ENCODE measurements at regions not wholly inside any gene's neighbourhood (a gene's known extent, or its start where the extent isn't known, plus 50 kb on each side); places are given as distances from the start of the nearest gene placed in this dataset.

- no peak overlapping the region for H3K4me3 ChIP-seq (ENCODE audit: control insufficient read depth, low read depth, low read length)
- no peak for TF ChIP-seq CTCF (conservative IDR thresholded peaks at IDR 0.05; ENCODE audit: control insufficient read depth, insufficient read depth, low read depth, low read length)
- DNase-seq (ENCODE audit: low read depth) = no peak
Measured at GRCh38 chr11:109747839-109748238, 325.8 kb downstream of the C11orf87 start.

DNA sequence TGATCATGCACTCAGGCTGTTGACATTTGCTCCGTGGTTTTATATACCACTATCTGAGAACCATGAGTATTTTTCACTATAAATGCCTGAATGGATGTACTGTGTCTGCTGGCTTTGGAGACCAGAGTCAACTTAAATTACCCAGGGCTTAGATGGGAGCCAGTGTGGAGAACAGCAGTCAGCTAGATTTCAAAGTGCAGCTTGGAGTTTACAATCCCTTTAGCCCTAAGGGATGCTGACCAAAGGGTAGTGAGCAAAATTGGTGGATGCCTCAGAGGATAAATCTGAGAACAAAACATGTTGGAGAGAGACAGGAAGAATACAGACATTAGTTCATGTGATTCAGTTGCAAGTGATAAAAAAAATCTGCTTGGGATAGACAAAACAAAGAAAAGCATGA, 327.5 kb downstream of the C11orf87 start:
- DNase-seq (ENCODE audit: low read depth) = no peak
- no peak overlapping the region for H3K4me3 ChIP-seq (ENCODE audit: control insufficient read depth, low read depth, low read length)
- no peak for TF ChIP-seq CTCF (conservative IDR thresholded peaks at IDR 0.05; ENCODE audit: control insufficient read depth, insufficient read depth, low read depth, low read length)

DNA sequence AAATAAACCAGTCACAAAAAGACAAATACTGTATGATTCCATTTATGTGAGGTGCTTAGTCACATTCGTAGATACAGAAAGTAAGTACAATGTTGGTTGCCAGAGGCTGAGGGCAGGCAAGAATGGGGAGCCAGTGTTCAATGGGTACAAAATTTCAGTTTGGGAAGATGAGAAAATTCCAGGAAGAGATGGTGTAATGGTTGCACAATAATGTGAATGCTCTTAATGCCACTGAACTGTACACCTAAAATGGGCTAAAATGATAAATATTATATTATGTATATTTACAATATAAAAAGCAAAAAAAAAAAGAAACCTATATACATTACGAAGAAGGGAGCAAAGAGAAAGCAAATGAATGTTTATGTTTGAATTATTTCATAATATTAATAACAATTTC, 329.0 kb downstream of the C11orf87 start:
- no peak for DNase-seq (ENCODE audit: low read depth)
- no peak overlapping the region for H3K4me3 ChIP-seq (ENCODE audit: control insufficient read depth, low read depth, low read length)
- TF ChIP-seq CTCF (conservative IDR thresholded peaks at IDR 0.05; ENCODE audit: control insufficient read depth, insufficient read depth, low read depth, low read length) = no peak

- DNase-seq (ENCODE audit: low read depth) = no peak
- no peak for TF ChIP-seq CTCF (conservative IDR thresholded peaks at IDR 0.05; ENCODE audit: control insufficient read depth, insufficient read depth, low read depth, low read length)
- H3K4me3 ChIP-seq (ENCODE audit: control insufficient read depth, low read depth, low read length) = no peak overlapping the region
Measured at GRCh38 chr11:109752212-109752825, 330.3 kb downstream of the C11orf87 start.

- no peak for TF ChIP-seq CTCF (conservative IDR thresholded peaks at IDR 0.05; ENCODE audit: control insufficient read depth, insufficient read depth, low read depth, low read length)
- DNase-seq (ENCODE audit: low read depth) = no peak
- H3K4me3 ChIP-seq (ENCODE audit: control insufficient read depth, low read depth, low read length) = no peak overlapping the region
Measured at GRCh38 chr11:109756521-109756920, 334.5 kb downstream of the C11orf87 start.

- no peak for TF ChIP-seq CTCF (conservative IDR thresholded peaks at IDR 0.05; ENCODE audit: control insufficient read depth, insufficient read depth, low read depth, low read length)
- no peak overlapping the region for H3K4me3 ChIP-seq (ENCODE audit: control insufficient read depth, low read depth, low read length)
- DNase-seq (ENCODE audit: low read depth) = no peak
Measured at GRCh38 chr11:109756951-109757350, 335.0 kb downstream of the C11orf87 start.

GRCh38 chr11:109762546-109762945, 330.6 kb upstream of the ZC3H12C start:
- no peak for TF ChIP-seq CTCF (conservative IDR thresholded peaks at IDR 0.05; ENCODE audit: control insufficient read depth, insufficient read depth, low read depth, low read length)
- no peak overlapping the region for H3K4me3 ChIP-seq (ENCODE audit: control insufficient read depth, low read depth, low read length)
- DNase-seq (ENCODE audit: low read depth) = no peak

Measured in fibroblast of mammary gland (primary cell).